SK-N-MC (cell line): ENCODE measurements at regions not wholly inside any gene's neighbourhood (a gene's known extent, or its start where the extent isn't known, plus 50 kb on each side); places are given as distances from the start of the nearest gene placed in this dataset.

Experiments used
- EZH2 ChIP-seq: fragments of 200-600 bp; sonication (generic); IDR thresholded peaks from one replicate; pipeline ENCODE4 v1.6.1; 2017; ENCODE audit warnings: antibody characterized with exemption
- FOXP2 ChIP-seq: optimal IDR thresholded peaks from 2 replicates; pipeline ENCODE3; 2011; ENCODE audit warnings: mild to moderate bottlenecking, moderate library complexity; ENCODE audit not compliant: insufficient read depth; ENCODE audit errors: extremely low read length, control extremely low read depth
- POLR2AphosphoS5 ChIP-seq: IDR thresholded peaks from 2 replicates; pipeline ENCODE4 v1.6.1; 2012; ENCODE audit warnings: mild to moderate bottlenecking, low read depth, low read length, borderline replicate concordance

GRCh38 chr16:54822492-54822891 is 108.2 kb upstream of the IRX5 start:
- TF ChIP-seq POLR2AphosphoS5 (no peak), EZH2 (no peak), FOXP2 (no peak)
